Pancreas (tissue), 10 donors: ENCODE measurements at regions not wholly inside any gene's neighbourhood (a gene's known extent, or its start where the extent isn't known, plus 50 kb on each side); places are given as distances from the start of the nearest gene placed in this dataset.
"Not testable (repeated sequence)": the region's sequence is repeated elsewhere in the genome, so short reads cannot be mapped to it uniquely, and the experiment has no call there.

ENCODE experiments used
- ATAC-seq, 4 donors: fragments of 200-7000 bp; cut with Tn5 transposase; one replicate each; pipeline versions ENCODE4 v1.8.0 to v1.9.1; 2020; ENCODE audit warnings: mild to moderate bottlenecking in 4 of 4, moderate library complexity in 4 of 4
- DNase-seq, 6 donors: peaks; one replicate each; pipeline ENCODE4 v3.0.0-alpha.2; 2020
- FAIRE-seq: peaks from 2 replicates; lab custom pipeline; 2012; peaks lifted over from hg19 to GRCh38; lab: Jason Lieb, UNC
- H3K27ac ChIP-seq, 4 donors: fragments of 200-600 bp; sonication (generic); 1 replicate in 3 of 4; 2 replicates in 1 of 4; pipeline versions ENCODE4 v1.5.0 to v1.8.0; 2020
- H3K27me3 ChIP-seq, 4 donors: fragments of 200-600 bp; one replicate each; pipeline ENCODE4 v1.8.0; 2021
- H3K36me3 ChIP-seq, 3 donors: fragments of 200-600 bp; sonication (generic) in 1 of 3; one replicate each; pipeline versions ENCODE4 v1.5.0 to v1.8.0; 2020 to 2021
- H3K4me1 ChIP-seq, 3 donors: fragments of 200-600 bp; one replicate each; pipeline ENCODE4 v1.8.0; 2021
- H3K4me3 ChIP-seq, 4 donors: fragments of 200-600 bp; sonication (generic) in 2 of 4; one replicate each; pipeline versions ENCODE4 v1.5.0 to v1.8.0; 2020 to 2021
- H3K9me3 ChIP-seq, 4 donors: fragments of 200-600 bp; one replicate each; pipeline ENCODE4 v1.8.0; 2021
- WGBS, 2 donors: extraction: QIAGEN DNeasy Blood & Tissue Kit; methylation state at CpG; one replicate each; pipeline ENCODE4 v1.1.7; 2013; 5-methylcytosine and 5-hydroxymethylcytosine counted together
- intact Hi-C, 3 donors: fragments of 100-400 bp; cut with DNase I; formaldehyde crosslinking; loops; one replicate each; pipeline versions ENCODE4 v1.11.1 to v1.14.2; 2022
- TF ChIP-seq, protein P1 (sequence below), 4 donors: fragments of 200-600 bp; sonication (generic) in 3 of 4; IDR thresholded peaks; one replicate each; pipeline versions ENCODE4 v1.5.0 to v1.8.0; 2021; ENCODE audit warnings: antibody characterized with exemption in 4 of 4
- donor health status: healthy with polysubstance abuse.
- donor health status: DM: no; HTN: no; CAD: no; lungs with moderate emphysema.
- donor health status: DM: no; HTN: no; CAD: no.
- donor health status: control.
- donor health status: control.
- donor health status: Bipolar disorder and iron deficiency.
- donor health status: DM: yes; HTN: yes; CAD: no.
- donor health status: DM: no; HTN: no; CAD: no.
- donor health status: DM: no; HTN: no; CAD: no.
- donor health status: DM: yes; HTN: yes; CAD: no.

DNA sequence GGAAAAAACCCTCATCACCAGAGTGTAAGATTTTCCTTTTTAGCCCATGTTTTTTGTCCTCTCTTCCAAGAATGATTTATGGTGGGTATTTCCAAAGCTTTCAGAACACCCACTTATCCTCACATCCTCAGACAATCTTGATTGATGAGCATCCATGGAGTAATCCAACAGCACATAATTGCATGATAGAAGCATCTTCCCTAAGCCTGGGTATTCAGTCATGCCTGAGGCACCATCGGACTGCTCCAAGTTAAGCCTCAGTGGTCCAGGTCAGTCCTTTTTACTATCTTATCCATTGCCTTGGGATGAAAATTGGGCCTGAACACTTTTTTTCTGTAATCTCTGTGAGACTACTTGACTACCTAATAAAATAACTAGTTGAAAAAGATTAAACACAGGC lies 676.0 kb upstream of the SEMA6D start:
- Histone ChIP-seq H3K4me3 (no peak overlapping the region), H3K4me1 (no peaks in the 10 kb centered on the region), H3K36me3 (no peaks in the 10 kb centered on the region), H3K27ac (no peak overlapping the region), H3K27me3 (no peaks in the 10 kb centered on the region), H3K9me3 (no peaks in the 10 kb centered on the region)
- intact Hi-C loops = no loop called here
- no peak for FAIRE-seq
- no peak for DNase-seq
- ATAC-seq = no peak
- TF ChIP-seq, protein P1, sequence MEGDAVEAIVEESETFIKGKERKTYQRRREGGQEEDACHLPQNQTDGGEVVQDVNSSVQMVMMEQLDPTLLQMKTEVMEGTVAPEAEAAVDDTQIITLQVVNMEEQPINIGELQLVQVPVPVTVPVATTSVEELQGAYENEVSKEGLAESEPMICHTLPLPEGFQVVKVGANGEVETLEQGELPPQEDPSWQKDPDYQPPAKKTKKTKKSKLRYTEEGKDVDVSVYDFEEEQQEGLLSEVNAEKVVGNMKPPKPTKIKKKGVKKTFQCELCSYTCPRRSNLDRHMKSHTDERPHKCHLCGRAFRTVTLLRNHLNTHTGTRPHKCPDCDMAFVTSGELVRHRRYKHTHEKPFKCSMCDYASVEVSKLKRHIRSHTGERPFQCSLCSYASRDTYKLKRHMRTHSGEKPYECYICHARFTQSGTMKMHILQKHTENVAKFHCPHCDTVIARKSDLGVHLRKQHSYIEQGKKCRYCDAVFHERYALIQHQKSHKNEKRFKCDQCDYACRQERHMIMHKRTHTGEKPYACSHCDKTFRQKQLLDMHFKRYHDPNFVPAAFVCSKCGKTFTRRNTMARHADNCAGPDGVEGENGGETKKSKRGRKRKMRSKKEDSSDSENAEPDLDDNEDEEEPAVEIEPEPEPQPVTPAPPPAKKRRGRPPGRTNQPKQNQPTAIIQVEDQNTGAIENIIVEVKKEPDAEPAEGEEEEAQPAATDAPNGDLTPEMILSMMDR (IDR thresholded peaks at IDR 0.05) = no peak
- WGBS, 2 donors = 75 to 100% methylated on average over 1 of the region's 1 CpG

DNA sequence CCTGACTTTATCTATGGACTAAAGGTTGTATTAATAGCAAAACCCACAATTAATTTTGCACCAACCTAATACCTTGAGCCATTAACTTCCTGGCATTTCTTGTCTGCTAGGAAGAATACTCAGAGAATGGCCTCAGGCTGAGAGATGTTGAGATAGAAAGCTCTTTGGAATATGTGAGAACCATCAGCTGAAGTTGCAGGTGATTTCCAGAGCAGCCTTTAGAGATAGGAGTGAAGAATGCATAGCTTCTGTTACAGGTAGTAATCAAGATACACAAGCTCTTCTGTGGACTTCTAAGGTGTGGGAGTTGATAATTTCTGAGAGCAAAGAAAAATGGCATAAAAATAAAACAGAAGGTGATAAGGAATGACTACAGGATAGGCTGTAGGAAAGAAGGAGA lies 669.3 kb upstream of the SEMA6D start:
- H3K4me3 ChIP-seq, H3K27me3 ChIP-seq, H3K27ac ChIP-seq, FAIRE-seq, intact Hi-C loops, H3K36me3 ChIP-seq, H3K4me1 ChIP-seq, ATAC-seq, DNase-seq, H3K9me3 ChIP-seq: not testable (repeated sequence)

DNA sequence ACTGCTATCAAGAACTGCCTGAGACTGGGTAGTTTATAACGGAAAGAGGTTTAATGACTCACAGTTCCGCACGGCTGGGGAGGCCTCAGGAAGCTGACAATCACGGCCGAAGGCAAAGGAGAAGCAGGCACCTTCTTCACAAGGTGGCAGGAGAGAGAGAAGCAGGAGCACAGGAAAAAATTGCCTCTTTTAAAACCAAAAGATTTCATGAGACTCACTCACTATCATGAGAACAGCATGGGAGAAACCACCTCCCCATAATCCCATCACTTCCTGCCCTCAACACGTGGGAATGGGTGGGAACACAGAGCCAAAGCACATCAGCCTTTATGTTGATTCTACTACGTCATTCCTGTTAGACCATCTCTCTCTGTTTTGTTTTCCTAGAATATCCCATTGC lies 650.9 kb upstream of the SEMA6D start:
- H3K27me3 ChIP-seq = no peaks in the 10 kb centered on the region
- ATAC-seq (no peak), FAIRE-seq (no peak), DNase-seq (no peak)
- intact Hi-C loops = no loop called here
- H3K9me3 ChIP-seq = no peaks in the 10 kb centered on the region
- H3K27ac ChIP-seq = no peak overlapping the region
- WGBS, 2 donors = 71 to 80% methylated on average over 7 of the region's 7 CpGs
- no peaks in the 10 kb centered on the region for H3K4me1 ChIP-seq
- no peaks in the 10 kb centered on the region for H3K36me3 ChIP-seq
- no peak overlapping the region for H3K4me3 ChIP-seq
- TF ChIP-seq, protein P1 (IDR thresholded peaks at IDR 0.05) = no peak

DNA sequence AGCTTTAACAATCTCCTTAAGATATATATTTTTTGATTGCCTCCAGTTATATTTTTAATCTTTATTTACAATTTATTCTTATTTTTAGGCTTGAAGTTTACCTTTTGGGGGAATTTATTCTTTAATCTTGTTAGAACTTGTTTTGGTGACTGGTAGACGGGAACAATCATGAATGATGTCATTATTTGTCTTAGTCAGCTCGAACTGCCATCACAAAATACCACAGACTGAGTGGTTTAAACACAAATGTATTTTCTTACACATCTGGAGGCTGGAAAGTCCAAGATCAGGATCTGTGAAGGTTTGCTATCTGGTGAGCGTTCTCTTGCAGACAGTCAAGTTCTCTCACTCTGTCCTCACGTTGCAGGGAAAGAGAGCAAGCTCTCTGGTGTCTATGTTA lies 639.5 kb upstream of the SEMA6D start:
- H3K27me3 ChIP-seq, H3K36me3 ChIP-seq, ATAC-seq, intact Hi-C loops, DNase-seq, H3K9me3 ChIP-seq, FAIRE-seq, H3K27ac ChIP-seq, H3K4me3 ChIP-seq, H3K4me1 ChIP-seq: not testable (repeated sequence)
- 53 to 65% methylated on average over 4 of the region's 4 CpGs for WGBS, 2 donors

DNA sequence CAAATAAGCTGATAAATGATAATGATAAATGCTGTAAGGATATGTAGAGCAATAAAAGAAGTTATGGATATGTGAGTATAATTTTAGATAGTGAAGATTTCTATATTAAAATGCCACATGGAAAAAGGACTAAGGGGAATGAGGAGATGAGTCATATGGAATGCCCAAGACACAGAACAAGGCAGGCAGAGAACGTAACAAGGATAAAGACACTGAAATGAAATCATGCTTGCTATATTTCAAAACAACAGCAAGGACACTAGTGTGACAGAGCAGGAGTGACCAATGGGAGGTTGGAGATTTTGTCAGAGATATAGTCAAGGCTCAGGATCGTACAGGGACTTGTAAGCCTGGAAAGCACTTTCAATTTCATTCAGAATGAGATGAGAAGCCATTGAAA lies 621.5 kb upstream of the SEMA6D start:
- no peak overlapping the region for H3K4me3 ChIP-seq
- no peaks in the 10 kb centered on the region for H3K36me3 ChIP-seq
- WGBS, 2 donors = 48 to 58% methylated on average over 2 of the region's 2 CpGs
- no peaks in the 10 kb centered on the region for H3K4me1 ChIP-seq
- H3K27me3 ChIP-seq = no peaks in the 10 kb centered on the region
- no peak overlapping the region for H3K27ac ChIP-seq
- TF ChIP-seq, protein P1 (IDR thresholded peaks at IDR 0.05) = no peak
- no peak for FAIRE-seq
- DNase-seq = no peak
- intact Hi-C loops = loop anchor here in 1 of 3 donors (10.0 kb wide), 1 partner anchor 149 kb away; no protein-coding TSS in a partner anchor
- H3K9me3 ChIP-seq = no peaks in the 10 kb centered on the region
- ATAC-seq = no peak

DNA sequence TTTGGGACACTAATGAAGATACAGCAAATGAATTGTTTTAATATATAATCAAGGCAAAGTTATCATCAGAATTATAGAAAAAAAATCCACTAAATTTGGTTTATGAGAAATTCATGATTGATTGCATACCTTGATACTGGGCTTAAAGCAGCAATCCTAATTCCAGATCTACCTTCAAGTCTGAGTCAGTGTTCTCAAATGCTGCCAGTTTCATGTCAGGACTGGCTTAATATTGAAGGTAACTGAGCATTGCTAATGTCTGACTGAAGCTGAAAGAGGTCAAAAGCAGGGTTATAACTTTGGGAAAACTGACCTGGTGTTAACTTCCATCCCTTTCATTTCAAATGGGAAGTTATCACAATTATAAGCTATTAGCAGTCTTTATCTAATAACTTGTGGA lies 618.8 kb upstream of the SEMA6D start:
- not testable (repeated sequence) for H3K36me3 ChIP-seq, ATAC-seq, H3K27me3 ChIP-seq, H3K4me3 ChIP-seq, DNase-seq, H3K9me3 ChIP-seq, H3K4me1 ChIP-seq, FAIRE-seq, H3K27ac ChIP-seq
- intact Hi-C loops = loop anchor here in 1 of 3 donors (10.0 kb wide), 1 partner anchor 146 kb away; no protein-coding TSS in a partner anchor

DNA sequence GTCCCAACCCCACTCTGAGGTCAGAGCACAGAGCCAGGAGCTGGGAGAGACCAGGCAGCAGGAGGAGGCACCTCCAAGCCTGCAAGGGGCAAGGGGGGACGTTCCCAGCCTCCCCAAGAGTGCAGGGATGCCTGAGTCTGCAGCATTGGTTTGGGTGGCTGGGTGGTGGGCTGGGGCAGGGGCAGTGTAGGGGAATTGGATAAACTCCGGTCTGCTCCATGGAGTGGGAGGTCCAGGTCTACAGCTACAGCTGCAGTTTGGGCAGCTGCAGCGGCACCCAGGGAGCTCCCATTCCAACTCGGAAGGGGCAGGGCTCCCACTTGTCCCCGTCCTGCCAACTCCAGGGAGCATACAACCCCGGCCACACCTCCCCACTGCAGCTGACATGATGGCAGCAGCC lies 617.5 kb upstream of the SEMA6D start:
- intact Hi-C loops = loop anchor here in 1 of 3 donors (10.0 kb wide), 1 partner anchor 145 kb away; no protein-coding TSS in a partner anchor
- ATAC-seq, H3K27ac ChIP-seq, H3K36me3 ChIP-seq, H3K4me1 ChIP-seq, H3K9me3 ChIP-seq, H3K27me3 ChIP-seq, H3K4me3 ChIP-seq, FAIRE-seq: not testable (repeated sequence)
- DNase-seq = peak in 2 of 6 donors; percentile 8 to 30
- WGBS, 2 donors = 60 to 64% methylated on average over 4 to 6 of the region's 6 CpGs

DNA sequence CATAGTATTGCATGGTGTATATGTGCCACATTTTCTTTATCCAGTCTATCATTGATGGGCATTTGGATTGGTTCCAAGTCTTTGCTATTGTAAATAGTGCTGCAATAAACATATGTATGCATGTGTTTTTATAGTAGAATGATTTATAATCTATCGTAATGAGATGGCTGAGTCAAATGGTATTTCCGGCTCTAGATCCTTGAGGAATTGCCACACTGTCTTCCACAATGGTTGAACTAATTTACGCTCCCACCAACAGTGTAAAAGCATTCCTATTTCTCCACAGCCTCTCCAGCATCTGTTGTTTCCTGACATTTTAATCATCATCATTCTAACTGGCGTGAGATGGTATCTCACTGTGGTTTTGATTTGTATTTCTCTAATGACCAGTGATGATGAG lies 608.5 kb upstream of the SEMA6D start:
- H3K27ac ChIP-seq, ATAC-seq, FAIRE-seq, H3K27me3 ChIP-seq, DNase-seq, H3K36me3 ChIP-seq, H3K9me3 ChIP-seq, intact Hi-C loops, H3K4me1 ChIP-seq, H3K4me3 ChIP-seq: not testable (repeated sequence)
- 82 to 88% methylated on average over 4 of the region's 4 CpGs for WGBS, 2 donors
